Transverse colon (tissue), 4 donors: ENCODE measurements at regions not wholly inside any gene's neighbourhood (a gene's known extent, or its start where the extent isn't known, plus 50 kb on each side); places are given as distances from the start of the nearest gene placed in this dataset.

ENCODE experiments used
- DNase-seq: peaks from one replicate; pipeline ENCODE4 v3.0.0-alpha.2; 2019
- H3K27ac ChIP-seq, 4 donors: fragments of 200-600 bp; sonication (generic); 2 replicates each; pipeline ENCODE4 v1.5.1; 2016 to 2018; ENCODE audit warnings: inconsistent platforms in 4 of 4
- H3K27me3 ChIP-seq: fragments of 200-600 bp; sonication (generic); 2 replicates; pipeline ENCODE4 v1.5.1; 2017; ENCODE audit warnings: inconsistent platforms
- H3K36me3 ChIP-seq, 4 donors: fragments of 200-600 bp; sonication (generic); 2 replicates each; pipeline ENCODE4 v1.5.1; 2017 to 2019; ENCODE audit warnings: inconsistent platforms in 4 of 4
- H3K4me1 ChIP-seq, 4 donors: fragments of 200-600 bp; sonication (generic); 2 replicates each; pipeline ENCODE4 v1.5.1; 2017 to 2020; ENCODE audit warnings: inconsistent platforms in 4 of 4
- H3K4me3 ChIP-seq, 4 donors: fragments of 200-600 bp; sonication (generic); 1 replicate in 1 of 4; 2 replicates in 3 of 4; pipeline versions ENCODE4 v1.5.1 to v1.6.1; 2017 to 2019; ENCODE audit warnings: inconsistent platforms in 4 of 4
- H3K9me3 ChIP-seq, 2 donors: fragments of 200-600 bp; sonication (generic); 2 replicates each; pipeline ENCODE4 v1.5.1; 2017 to 2019; ENCODE audit warnings: inconsistent platforms in 2 of 2
- EP300 ChIP-seq: sonication (generic); formaldehyde crosslinking; IDR thresholded peaks from one replicate; pipeline ENCODE4 v1.6.1; 2017; ENCODE audit warnings: antibody characterized with exemption, low read depth
- POLR2A ChIP-seq: fragments of 450-650 bp; IDR thresholded peaks from one replicate; pipeline ENCODE4 v1.6.1; 2016; ENCODE audit warnings: antibody characterized with exemption, mild to moderate bottlenecking, moderate library complexity
- POLR2AphosphoS5 ChIP-seq, 3 donors: sonication (generic); formaldehyde crosslinking; IDR thresholded peaks; one replicate each; pipeline ENCODE4 v1.6.1; 2016; ENCODE audit warnings: antibody characterized with exemption in 3 of 3
- WGBS, 2 donors: methylation state at CpG; one replicate each; pipeline ENCODE4 v1.1.5; 2018; ENCODE audit warnings: low coverage in 1 of 2; 5-methylcytosine and 5-hydroxymethylcytosine counted together
- in situ Hi-C, 4 donors: fragments of 200-750 bp; cut with MboI; loops; one replicate each; pipeline versions ENCODE4 v1.15.0 to v1.15.1; 2017; ENCODE audit warnings: low sequenced_read_pairs in 3 of 4, low pct_ligation_motif_present in 1 of 4, low pct_unique_long_range_greater_than_20kb in 1 of 4
- intact Hi-C: fragments of 100-400 bp; cut with DNase I; formaldehyde crosslinking; loops from one replicate; pipeline ENCODE4 v1.15.1; 2023; ENCODE audit warnings: low total_unique reads
- TF ChIP-seq, protein P1 (sequence below), 5 experiments: fragments of 200-600 bp in 3 of 5; fragments of 450-650 bp in 2 of 5; sonication (generic) in 3 of 5; IDR thresholded peaks; 1 replicate in 2 of 5; 2 replicates in 3 of 5; pipeline ENCODE4 v1.5.1; 2016 to 2017; ENCODE audit warnings: antibody characterized with exemption in 5 of 5, inconsistent platforms in 3 of 5, mild to moderate bottlenecking in 2 of 5, moderate library complexity in 1 of 5

DNA sequence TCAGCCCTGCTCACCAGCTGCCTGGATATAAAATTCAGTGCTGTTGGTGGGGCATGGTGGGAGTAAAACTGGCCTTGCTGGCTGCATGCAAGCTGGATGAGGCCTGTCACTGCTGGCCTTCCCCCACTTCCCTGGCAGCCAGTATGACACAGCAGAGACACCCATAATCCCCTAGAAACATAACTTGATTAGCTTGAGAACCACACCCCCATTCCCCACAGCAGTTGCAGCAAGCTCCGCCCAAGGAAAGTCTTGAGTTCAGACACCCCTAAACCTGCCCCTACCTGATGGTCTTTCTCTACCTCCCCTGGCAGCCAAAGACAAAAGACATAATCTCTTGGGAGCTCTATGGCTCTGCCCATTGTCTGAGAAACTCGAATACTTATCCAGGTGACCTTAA is 405.1 kb upstream of the NECTIN3 start:
- Histone ChIP-seq H3K4me3 (no peak overlapping the region), H3K27ac (no peak overlapping the region)
- 14 to 71% methylated on average over 1 to 2 of the region's 2 CpGs for WGBS, 2 donors

DNA sequence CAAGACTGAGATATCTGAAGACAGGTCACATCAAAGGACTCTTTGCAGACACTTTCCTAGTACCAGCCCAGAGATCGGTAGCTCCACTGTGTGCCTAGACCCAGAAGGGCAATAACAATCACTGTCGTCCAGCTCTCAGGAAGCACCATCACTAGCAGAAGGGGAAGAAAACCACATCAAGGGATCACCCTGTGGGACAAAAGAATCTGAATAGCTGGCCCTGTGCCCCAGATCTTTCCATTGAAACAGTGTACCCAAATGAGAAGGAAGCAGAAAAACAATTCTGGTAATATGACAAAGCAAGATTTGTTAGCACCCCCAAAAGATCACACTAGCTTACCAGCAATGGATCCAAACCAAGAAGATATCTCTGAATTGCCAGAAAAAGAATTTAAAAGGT is 404.4 kb upstream of the NECTIN3 start:
- in situ Hi-C loops (no loop called here), intact Hi-C loops (no loop called here)
- no peak overlapping the region for H3K4me3 ChIP-seq
- no peaks in the 10 kb centered on the region for H3K36me3 ChIP-seq
- no peak for DNase-seq
- no peaks in the 10 kb centered on the region for H3K4me1 ChIP-seq
- TF ChIP-seq POLR2AphosphoS5 (IDR thresholded peaks at IDR 0.05) (no peak), EP300 (no peak), POLR2A (no peak)
- TF ChIP-seq, protein P1, sequence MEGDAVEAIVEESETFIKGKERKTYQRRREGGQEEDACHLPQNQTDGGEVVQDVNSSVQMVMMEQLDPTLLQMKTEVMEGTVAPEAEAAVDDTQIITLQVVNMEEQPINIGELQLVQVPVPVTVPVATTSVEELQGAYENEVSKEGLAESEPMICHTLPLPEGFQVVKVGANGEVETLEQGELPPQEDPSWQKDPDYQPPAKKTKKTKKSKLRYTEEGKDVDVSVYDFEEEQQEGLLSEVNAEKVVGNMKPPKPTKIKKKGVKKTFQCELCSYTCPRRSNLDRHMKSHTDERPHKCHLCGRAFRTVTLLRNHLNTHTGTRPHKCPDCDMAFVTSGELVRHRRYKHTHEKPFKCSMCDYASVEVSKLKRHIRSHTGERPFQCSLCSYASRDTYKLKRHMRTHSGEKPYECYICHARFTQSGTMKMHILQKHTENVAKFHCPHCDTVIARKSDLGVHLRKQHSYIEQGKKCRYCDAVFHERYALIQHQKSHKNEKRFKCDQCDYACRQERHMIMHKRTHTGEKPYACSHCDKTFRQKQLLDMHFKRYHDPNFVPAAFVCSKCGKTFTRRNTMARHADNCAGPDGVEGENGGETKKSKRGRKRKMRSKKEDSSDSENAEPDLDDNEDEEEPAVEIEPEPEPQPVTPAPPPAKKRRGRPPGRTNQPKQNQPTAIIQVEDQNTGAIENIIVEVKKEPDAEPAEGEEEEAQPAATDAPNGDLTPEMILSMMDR (IDR thresholded peaks at IDR 0.05) = no peak
- 78 to 93% methylated on average over 2 of the region's 2 CpGs for WGBS, 2 donors
- no peaks in the 10 kb centered on the region for H3K27me3 ChIP-seq
- no peak overlapping the region for H3K27ac ChIP-seq
- peaks cover 0 to 7% of the 10 kb centered on the region in 2 donors for H3K9me3 ChIP-seq

More for the DNA sequence above, 405.1 kb upstream of the NECTIN3 start:
- H3K36me3 ChIP-seq = no peaks in the 10 kb centered on the region
- H3K9me3 ChIP-seq = peaks cover 0 to 7% of the 10 kb centered on the region in 2 donors
- TF ChIP-seq, protein P1 (IDR thresholded peaks at IDR 0.05) = no peak
- TF ChIP-seq POLR2A (no peak), EP300 (no peak), POLR2AphosphoS5 (IDR thresholded peaks at IDR 0.05) (no peak)
- no peaks in the 10 kb centered on the region for H3K4me1 ChIP-seq
- DNase-seq = no peak
- intact Hi-C loops = no loop called here
- in situ Hi-C loops = no loop called here
- H3K27me3 ChIP-seq = no peaks in the 10 kb centered on the region

DNA sequence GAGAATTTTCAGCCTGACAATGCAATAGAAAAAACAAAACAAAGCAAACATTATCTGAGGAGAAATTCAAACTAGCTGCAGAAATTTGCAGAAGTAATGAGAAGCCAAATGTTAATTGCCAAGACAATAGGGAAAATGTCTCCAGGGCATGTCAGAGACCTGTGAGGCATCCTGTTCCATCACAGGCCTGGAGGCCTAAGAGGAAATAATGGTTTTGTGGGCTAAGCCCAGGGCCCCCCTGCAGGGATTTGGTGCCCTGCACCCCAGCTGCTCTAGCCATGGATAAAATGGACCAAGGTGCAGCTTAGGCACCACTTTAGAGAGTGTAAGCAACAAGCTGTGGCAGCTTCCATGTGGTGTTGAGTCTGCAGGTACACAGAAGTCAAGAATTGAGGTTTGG is 401.2 kb upstream of the NECTIN3 start:
- Histone ChIP-seq H3K4me3 (no peak overlapping the region), H3K9me3 (peaks cover 0 to 7% of the 10 kb centered on the region in 2 donors), H3K27ac (no peak overlapping the region), H3K36me3 (no peaks in the 10 kb centered on the region), H3K27me3 (no peaks in the 10 kb centered on the region), H3K4me1 (no peaks in the 10 kb centered on the region)
- TF ChIP-seq EP300 (no peak), POLR2A (no peak), POLR2AphosphoS5 (IDR thresholded peaks at IDR 0.05) (no peak)
- TF ChIP-seq, protein P1 (IDR thresholded peaks at IDR 0.05) = no peak
- intact Hi-C loops = no loop called here
- in situ Hi-C loops = no loop called here
- no peak for DNase-seq

DNA sequence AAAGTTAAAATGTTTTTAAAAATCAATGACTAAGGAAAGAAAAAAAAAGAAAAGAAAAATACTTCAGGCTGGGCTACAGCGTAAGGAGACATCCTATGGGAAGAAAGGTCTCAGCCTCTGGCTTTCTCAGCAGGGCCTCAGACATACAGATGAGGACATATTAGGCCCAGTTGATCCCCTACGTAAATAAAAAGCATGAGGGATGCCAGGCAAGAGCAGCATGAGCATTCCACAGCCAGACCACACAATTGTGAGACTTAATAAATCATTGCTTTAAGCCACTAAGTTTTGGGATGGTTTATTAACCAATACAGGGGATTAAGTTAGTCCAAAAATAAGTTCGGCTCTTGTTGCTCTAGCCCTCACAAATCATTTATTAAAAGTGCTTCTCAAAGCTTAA is 394.1 kb upstream of the NECTIN3 start:
- WGBS, 2 donors = 37 to 78% methylated on average over 3 of the region's 3 CpGs
- in situ Hi-C loops = no loop called here
- no peak overlapping the region for H3K27ac ChIP-seq
- no peaks in the 10 kb centered on the region for H3K36me3 ChIP-seq
- H3K4me1 ChIP-seq = no peaks in the 10 kb centered on the region
- no peaks in the 10 kb centered on the region for H3K27me3 ChIP-seq
- H3K9me3 ChIP-seq = no peaks in the 10 kb centered on the region
- no peak overlapping the region for H3K4me3 ChIP-seq
- intact Hi-C loops = no loop called here
- no peak for TF ChIP-seq POLR2A
- TF ChIP-seq, protein P1 (IDR thresholded peaks at IDR 0.05) = no peak
- TF ChIP-seq EP300 = no peak
- TF ChIP-seq POLR2AphosphoS5 (IDR thresholded peaks at IDR 0.05) = no peak
- no peak for DNase-seq
